ENCODE measurements at regions not wholly inside any gene's neighbourhood (a gene's known extent, or its start where the extent isn't known, plus 50 kb on each side); places are given as distances from the start of the nearest gene placed in this dataset.
"Not testable (repeated sequence)": the region's sequence is repeated elsewhere in the genome, so short reads cannot be mapped to it uniquely, and the experiment has no call there.

DNA sequence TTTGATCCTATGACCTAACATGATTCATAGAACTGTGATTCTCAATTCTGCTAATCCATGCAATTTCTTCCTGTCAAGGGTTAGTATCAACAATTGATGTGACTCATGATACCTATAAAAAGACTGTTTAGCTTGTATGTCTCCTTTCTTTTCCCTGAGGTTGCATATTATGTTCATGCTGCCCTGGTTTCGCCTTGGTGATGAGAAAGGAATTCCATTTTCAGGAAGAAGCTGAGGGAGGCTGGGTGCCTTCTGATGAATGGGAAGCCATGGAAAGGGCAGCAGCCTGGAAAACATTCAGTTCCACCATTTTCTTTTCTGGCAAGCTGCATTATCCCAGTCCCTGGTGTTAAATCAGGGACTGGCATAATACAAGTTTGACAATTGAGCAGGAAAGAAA, 976.5 kb downstream of the RPA4 start:
- no peak for FAIRE-seq

DNA sequence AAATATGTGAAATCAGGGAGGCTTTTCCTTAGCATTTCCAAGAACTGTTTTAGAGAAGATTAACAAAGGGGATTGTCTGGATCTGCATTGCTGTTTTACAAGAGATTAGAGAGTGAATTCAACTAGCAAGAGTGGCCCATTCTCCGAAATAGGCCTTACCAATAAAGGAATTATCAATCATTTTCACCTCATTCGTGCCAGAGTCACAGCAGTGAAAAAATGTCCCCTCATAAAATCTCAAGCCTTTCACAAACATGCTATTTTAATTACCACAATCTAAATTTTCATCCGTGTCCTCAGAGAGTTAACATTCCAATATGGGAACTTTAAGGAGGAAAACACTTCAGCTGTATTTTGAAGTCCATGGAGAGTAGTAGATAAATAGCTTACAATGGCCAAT, 979.6 kb downstream of the RPA4 start:
- FAIRE-seq = no peak

DNA sequence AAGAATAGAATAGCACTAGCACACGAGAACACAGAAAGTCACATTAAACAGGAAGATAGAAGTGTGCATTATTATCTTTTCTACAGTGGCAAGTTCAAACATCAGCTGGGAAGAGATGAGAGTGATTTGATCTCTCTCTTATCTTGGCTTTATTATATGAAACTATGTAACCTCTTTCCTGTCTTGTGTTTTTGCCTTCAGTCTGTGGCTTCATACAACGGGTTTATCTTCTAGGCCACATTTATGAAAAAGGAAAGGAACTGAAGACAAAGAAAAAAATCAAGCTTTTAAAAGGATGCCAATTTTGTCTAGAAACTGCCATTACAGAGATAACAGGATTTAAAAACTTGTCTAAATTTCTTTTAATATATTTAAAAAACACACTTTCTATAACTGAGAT, 983.6 kb downstream of the RPA4 start:
- no peak for FAIRE-seq

DNA sequence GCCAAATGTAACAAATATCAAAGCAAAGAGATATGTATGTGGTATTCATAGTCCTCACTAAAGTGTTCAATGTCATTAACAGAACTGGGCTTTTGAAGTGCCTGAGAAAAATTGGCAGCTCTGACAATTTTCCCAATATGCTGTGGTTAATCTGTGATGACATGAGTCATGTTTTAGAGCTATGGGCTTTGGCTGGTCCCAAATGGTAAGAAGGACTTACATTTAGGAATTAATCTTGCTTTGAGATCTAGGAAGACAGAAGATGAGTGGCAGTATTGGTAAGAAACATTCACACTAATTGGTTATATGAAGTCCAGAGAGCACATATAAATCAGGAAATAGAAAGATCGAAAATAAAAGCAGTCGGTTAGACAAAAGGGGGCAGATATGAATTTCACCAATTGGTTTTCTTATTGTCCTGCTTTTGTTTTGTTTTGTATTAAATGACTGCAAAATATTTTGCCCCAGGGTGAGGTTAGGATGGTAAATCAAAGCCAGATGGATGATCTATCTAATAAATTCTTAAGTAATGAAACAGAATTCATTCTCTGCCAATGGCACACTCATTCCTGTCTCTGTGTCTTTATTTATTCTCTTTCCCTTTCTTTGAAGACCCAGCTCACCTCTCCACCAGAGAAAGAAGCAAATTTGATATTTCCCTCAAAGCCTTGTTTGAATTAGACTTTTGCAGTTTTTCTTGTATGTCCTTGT, 993.1 kb downstream of the RPA4 start:
- FAIRE-seq = no peak

DNA sequence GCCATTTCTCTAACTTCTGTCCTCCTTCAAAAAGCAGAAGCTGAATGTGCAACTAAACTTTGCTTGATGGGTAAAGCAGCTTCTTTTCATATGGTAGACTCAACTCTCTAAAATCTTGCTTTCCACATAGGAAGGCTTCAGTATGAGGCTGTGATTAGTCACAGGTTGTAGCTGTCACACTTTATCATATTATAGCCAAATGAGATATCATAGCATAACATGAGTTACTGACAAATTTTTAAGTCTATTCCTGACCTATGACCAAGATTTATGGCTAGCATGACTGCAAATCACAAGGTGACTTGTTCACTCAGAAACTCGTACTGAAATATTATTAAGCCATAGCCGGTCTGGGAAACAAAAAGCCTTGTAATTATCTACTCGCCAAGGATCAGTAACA, 998.6 kb downstream of the RPA4 start:
- no peak for FAIRE-seq

DNA sequence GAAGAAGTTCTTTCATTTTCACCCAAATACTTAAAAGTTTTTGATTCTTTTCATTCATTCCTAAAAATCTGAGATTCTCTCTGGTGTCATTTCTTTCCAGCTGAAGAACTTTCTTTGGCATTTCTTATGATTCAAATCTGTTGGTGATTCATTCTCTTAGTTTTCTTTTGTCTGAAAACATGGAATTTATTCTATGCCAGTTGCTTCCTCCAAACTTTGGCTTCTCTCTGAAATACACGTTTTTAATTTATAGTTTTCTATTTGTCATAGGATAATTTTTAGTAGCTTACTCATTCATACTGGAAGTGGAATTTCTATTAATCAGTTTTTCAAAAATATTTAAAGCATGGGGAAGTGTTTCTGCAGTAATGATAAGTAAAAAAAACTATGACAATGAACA, 1012.0 kb downstream of the RPA4 start:
- no peak for FAIRE-seq

DNA sequence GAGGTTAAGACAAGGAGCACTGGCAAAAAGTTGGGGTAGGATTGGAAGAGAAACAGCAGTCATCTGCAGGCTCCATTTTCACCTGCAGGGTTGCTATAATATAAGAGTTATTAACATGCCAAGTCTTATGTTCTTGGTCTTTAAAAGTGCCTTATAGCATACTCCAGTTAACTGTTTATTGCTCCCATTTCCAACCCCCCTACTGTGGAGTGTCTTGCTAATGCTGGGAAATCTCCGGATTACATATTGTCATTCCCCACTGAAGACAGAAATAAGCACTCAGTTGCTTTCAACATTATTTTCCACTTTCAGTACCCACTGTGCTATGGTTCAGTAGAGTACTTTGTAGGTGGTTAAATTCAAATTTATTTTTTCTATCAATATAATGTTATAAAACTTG, 1014.3 kb downstream of the RPA4 start:
- no peak for FAIRE-seq

DNA sequence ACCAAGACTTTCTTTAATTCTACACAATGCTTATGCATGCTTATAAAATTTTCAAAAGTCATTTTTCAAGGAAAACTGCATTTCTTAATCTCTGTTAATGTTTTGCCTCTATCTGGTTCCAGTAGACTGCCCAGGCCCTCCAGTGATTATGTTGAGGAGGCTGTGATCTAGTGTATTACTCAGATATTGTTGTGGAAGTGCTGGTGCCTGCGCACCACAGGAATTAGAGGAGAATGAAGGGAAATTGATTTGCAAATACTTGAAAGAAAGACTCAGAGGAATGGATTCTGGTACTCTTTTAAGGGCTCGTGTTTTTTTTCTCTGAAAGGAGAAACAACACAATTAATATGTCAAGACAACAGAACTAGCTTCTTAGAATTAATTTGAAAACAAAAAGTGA, 1015.1 kb downstream of the RPA4 start:
- FAIRE-seq = no peak

DNA sequence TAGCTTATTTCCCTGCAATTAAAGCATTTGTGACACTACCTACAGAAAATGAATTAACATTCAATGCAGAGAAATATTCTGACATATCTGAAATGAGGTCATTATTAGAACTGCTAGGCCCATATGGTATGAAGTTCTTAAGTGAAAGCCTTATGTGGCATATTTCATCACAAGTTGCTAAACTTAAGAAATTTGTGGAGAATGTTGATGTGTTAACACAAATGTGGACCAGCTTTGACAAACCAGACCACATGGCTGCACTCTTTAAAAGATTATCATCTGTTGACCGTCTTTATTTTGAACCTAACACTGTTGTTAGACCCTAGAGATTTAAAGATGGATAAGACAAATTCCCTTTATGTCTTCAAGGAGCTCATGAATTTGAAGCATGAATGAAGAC, 1024.1 kb downstream of the RPA4 start:
- FAIRE-seq = no peak

DNA sequence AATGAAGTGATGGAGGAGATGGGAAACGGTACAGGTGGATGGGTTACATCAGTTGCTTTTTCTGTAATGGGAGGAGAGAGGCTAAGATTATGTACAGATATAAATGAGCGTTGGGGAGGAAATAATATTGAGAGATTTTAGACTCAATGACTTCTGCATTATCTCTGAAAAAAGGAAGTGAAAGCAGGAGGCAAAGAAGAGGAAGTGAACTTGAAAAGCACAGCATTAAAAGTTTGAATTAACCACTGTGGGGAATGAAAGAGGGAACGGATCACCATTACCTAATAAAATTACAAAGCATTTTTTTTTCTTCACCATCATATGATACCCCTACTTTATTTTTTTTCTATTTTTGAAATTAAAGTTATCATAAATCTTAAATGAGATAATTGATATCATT, 1025.5 kb downstream of the RPA4 start:
- FAIRE-seq = no peak

DNA sequence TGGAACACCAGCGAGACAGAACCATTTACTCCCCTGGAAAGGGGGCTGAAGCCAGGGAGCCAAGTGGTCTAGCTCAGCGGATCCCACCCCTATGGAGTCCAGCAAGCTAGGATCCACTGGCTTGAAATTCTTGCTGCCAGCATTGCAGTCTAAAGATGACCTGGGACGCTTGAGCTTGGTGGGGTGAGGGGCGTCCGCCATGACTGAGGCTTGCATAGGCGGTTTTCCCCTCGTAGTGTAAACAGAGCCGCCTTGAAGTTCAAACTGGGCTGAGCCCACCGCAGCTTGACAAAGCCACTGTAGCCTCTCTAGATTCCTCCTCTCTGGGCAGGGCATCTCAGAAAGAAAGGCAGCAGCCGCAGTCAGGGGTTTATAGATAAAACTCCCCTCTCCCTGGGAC, 1031.7 kb downstream of the RPA4 start:
- FAIRE-seq = not testable (repeated sequence)

DNA sequence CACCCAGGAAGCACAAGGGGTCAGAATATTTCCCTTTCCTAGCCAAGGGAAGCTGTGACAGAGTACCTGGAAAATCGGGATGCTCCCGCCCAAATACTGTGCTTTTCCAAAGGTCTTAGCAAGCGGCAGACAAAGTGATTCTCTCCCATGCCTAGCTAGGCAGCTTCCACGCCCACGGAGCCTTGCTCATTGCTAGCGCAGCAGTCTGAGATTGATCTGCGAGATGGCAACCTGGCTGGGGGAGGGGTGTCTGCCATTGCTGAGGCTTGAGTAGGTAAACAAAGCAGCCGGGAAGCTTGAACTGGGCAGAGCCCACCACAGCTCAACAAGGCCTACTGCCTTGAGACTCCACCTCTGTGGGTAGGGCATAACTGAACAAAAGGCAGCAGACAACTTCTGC, 1037.5 kb downstream of the RPA4 start:
- not testable (repeated sequence) for FAIRE-seq

DNA sequence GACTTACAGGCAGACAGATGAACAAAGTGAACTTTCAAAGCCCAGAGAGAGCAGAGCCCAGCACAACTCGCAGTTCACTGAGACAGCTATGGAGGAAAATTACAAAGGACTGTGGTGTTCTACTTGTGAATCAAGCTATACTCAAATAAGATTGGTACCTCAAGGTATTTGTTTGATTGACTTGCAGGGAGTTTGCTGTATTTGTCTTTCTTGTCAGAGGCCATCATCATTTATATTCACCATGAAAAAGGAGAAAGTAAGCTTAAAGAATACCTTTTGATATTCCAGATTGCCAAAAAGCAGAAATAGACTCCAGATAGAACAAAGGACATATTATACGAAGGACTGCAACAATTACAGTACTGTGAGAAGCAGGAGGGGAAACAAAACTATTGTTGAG, 1047.9 kb downstream of the RPA4 start:
- FAIRE-seq = no peak

DNA sequence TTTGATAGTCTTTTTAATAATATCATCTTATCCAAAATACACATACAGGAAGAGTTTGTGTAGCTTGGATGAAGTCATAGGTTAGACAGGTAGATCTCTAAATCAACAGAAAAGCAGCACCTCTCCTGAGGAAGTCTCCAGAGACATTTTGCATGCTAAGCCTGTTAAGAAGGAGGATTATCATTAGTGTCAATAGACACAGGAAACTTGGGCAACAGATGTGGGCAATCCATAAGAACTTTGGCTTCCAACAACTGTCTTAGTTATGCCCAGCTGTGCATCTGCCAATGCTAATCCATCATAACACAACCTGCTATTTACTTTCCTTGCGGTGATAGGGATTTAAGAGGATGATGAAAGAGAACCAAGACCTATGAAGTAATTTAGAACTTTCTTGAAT, 1052.6 kb downstream of the RPA4 start:
- FAIRE-seq = no peak

DNA sequence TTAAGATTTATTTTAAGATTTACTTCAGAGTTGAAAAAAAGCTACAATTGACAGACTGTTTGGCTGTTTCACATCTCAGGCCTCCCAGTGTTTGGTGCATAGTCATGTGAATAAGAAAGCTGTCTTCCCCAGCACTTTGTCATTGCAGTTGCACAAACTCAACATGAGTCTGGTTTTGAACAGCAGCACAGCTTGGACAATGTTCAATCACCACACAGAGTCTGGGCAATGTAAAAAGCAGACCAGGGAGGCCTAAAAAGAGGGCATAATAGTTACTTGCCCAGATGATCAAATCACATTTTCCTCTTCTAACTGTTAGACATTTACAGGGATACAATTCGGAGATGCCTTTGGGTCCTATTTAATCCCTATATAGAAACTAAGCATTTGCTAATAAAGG, 1055.0 kb downstream of the RPA4 start:
- no peak for FAIRE-seq

DNA sequence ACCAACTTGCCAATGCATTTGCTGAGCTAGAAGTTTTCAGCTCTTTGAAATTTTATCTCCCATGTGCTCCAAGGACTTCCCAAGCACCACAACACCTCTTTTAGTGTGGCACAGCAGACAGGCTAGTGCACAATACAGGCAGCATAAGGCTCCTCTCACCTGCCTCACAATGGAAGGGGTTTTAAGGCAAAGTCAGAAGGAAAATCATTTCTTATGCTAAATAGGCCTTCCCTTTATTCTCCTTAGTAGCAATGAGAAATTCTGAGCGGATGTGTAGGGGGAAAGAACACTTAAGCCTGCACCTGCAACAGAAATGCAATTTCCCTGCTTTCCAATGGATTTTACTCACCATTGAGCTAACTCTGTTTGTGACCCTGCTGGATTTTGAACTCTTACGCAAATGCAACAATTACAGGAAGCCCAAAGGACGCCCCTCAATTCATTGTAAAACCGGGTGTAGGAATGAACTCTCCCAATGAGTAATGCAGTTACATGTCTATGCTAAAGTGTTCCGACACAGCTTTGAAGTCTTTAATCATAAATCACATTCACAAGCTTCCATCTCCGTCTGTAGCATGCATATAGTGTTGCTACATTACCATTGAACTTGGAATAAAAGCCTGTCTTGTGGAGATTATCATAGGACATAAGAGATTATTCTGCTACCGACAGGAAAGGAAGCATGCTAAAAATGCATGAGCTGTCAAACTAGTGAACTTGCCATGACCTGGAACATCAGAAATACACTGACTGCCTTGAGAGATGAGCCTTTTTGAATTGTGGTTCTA, 1084.9 kb downstream of the RPA4 start:
- no peak for FAIRE-seq

DNA sequence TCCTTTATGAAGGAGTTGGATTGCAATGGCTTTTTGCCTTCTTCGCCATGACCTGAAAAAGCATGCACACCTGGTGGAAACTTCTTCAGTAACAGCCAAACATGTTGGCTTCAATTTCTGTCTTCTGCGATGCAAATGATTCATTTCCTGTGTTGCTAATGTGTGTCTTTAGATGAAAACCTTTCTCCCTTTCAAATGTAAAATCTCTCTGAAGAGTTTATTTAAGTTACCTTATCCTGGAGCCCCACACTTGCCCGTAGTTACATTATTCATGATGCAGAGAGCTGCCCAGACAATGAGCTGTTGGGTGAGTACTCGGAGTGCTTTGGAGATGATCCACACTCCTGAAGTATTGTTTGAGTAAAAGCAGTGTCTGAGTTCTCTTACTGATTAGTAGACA, 1100.9 kb downstream of the RPA4 start:
- FAIRE-seq = no peak

DNA sequence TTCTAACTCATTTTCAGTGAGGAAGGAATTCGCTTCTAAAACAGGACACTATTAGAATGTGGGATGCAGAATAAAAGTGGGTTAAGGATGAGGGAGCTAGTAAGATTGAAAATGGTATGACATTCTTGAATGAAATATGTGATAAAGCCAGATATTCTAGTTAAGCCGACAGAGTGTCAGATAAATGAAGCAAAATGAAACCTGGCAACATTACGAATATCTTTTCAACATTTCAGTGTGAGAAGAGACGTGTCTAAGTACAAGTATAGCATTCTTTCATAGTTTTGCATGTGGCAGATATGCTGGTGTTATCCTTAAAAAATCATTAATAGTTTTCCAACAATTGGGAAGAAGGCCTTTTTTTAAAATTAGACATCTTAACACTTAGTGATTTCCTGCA, 1101.4 kb downstream of the RPA4 start:
- no peak for FAIRE-seq

DNA sequence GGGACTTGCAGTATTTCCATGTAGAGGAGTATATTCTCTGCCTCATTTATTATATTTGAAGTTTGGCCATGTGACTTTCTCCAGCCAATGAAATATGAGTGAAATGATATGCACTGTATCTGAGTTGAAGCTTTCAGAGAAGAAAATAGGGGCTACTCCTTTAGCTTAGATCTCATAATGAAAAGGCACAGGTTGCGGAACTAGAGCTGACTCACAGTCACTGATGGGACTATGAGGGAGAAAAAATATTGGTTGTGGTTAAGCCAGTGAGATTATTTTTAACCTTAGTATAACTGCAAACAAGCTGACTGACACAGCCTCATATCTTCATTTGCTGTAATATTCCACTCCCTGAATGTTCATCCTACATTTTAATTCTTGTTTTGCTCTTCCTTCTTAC, 1104.3 kb downstream of the RPA4 start:
- FAIRE-seq = no peak

DNA sequence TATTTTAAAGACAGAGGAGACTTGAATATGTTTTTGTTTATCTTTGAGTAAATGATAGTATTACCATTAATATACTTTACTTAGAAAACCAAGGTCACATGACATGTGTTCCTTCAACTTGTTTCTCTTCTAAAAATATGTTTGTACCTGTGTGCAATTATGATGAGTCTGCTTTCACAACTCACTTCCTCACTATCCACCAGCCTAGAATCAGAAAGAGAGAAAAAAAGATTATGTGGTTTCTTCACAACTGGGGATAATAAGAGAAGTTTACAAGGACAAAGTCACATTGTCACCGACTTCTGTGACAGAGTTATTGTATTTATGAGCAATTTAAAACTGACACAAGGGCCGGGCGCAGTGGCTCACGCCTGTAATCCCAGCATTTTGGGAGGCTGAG, 1112.1 kb downstream of the RPA4 start:
- FAIRE-seq = no peak

DNA sequence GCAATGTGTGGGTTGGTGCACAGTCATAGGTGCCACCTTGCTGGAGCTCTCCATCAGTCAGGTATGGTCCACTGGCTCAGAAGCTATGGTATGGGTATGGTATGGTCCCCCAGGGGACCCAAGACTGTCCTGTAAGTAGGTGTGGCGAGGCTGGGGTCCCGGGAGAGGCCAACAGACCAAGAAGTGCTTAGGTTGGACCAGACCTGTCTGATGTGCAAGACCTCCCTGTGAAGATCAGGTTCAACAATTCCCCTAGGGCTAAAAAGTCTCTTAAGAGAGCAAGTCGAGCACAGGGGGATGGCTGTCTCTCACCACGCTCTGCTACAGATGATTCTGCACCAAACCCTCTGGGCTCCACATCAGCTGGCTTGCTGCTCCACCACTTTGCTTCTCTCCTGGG, 1145.0 kb downstream of the RPA4 start:
- FAIRE-seq = no peak

DNA sequence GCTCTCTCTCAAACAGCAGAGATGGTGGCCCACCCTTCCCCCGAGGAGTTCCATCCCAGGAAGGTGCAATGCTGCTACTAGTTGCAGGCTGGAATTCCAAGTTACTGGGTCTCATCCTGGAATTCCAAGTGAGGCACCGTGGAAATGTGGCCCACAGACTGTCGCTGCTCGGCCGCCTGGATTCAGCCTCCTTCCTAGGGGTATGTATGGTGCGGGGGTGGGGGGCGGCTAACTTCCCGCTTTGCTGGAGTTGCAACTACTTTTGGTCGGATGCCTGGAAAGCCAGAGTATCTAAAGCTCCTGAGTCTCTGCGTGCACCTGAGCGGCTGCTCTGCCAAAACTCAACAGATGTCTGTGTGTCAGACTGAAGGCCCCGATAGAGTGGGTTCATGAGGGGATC, 1146.2 kb downstream of the RPA4 start:
- no peak for FAIRE-seq

DNA sequence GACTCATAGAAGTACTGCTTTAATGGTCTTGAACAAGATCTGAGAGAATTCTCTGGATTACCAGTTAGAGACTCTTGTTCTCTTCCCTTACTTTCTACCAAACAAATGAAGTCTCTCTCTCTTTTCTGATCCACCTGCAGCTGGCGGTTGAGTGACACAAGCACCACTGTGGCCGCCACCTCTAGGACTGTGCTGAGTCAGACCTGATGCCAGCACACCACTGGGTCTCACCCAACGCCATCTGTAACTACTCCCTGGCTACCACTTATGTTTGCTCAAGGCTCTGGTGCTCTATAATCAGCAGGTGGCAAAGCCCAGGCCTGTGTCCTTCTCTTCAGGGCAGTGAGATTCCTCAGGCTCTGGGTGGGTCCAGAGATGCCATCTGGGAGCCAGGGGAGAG, 1173.5 kb downstream of the RPA4 start:
- no peak for FAIRE-seq

DNA sequence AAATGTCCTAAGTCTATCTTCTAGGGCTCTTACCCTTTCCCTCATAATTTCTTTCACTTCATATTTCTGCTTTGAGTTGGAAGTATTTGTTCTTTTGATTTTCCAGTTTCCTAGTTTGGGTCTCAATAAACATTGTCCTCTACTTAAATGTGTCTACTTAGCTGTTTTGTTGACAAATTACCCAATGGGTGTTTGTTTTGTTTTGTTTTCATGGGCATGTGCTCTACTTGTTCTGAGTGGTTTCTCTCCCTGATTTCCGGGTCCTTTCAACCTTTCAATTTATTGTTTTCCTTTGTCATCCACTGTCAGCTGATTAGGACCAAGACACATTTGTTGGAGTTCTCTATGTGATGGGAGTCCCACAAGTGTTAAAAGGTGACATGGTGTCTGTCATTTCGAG, 1181.4 kb downstream of the RPA4 start:
- FAIRE-seq = no peak

DNA sequence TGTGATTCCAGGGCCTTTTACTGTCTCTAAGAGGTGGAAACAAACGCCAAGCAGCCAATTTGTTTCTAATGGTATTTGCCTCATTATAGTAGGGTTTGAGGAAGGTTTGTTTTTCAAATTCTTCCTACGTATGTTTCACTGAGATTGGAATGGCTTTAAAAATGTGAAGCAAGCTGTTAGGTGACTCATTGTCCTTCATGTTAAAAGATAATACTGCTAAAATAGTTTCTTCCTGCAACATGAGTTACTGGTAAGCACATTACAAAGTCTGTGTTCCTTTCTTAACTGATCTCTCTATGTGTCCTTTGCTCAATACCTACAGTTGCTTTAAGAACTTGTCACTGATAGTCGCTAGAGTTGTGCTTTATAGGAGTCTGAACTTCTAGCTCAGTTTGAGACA, 1183.9 kb downstream of the RPA4 start:
- no peak for FAIRE-seq

Data from endometrium (tissue), 2 donors.